ENCODE measurements at regions not wholly inside any gene's neighbourhood (a gene's known extent, or its start where the extent isn't known, plus 50 kb on each side); places are given as distances from the start of the nearest gene placed in this dataset.

- TF ChIP-seq ZBTB7A (IDR thresholded peaks at IDR 0.05; ENCODE audit: low read depth) (no peak), REST (IDR thresholded peaks at IDR 0.05; ENCODE audit: low read depth) (no peak), NFIC (IDR thresholded peaks at IDR 0.05) (no peak), CREB1 (IDR thresholded peaks at IDR 0.05; ENCODE audit: low read depth) (no peak), USF1 (IDR thresholded peaks at IDR 0.05) (no peak), TCF12 (IDR thresholded peaks at IDR 0.05; ENCODE audit: low read depth) (no peak), YY1 (IDR thresholded peaks at IDR 0.05; ENCODE audit: low read depth) (no peak), RAD21 (IDR thresholded peaks at IDR 0.05; ENCODE audit: low read depth) (no peak), EGR1 (IDR thresholded peaks at IDR 0.05) (no peak), MAX (IDR thresholded peaks at IDR 0.05) (no peak), EP300 (IDR thresholded peaks at IDR 0.05; ENCODE audit: borderline replicate concordance) (no peak), CEBPB (IDR thresholded peaks at IDR 0.05) (no peak)
Observed at GRCh38 chr1:187374082-187374481, 545.3 kb downstream of the PLA2G4A start.
